Adrenal gland (tissue), 5 donors: ENCODE measurements at regions not wholly inside any gene's neighbourhood (a gene's known extent, or its start where the extent isn't known, plus 50 kb on each side); places are given as distances from the start of the nearest gene placed in this dataset.

ENCODE experiments used
- POLR2A ChIP-seq, 2 donors: fragments of 450-650 bp; IDR thresholded peaks; one replicate each; pipeline ENCODE4 v1.6.1; 2017; ENCODE audit warnings: antibody characterized with exemption in 2 of 2, mild to moderate bottlenecking in 2 of 2, moderate library complexity in 1 of 2
- TF ChIP-seq, protein P1 (sequence below), 6 experiments: fragments of 450-650 bp in 4 of 6; fragments of 200-600 bp in 2 of 6; sonication (generic) in 1 of 6; IDR thresholded peaks; 1 replicate in 5 of 6; 2 replicates in 1 of 6; pipeline versions ENCODE4 v1.5.1 to v1.8.0; 2016 to 2021; ENCODE audit warnings: antibody characterized with exemption in 6 of 6, mild to moderate bottlenecking in 2 of 6, moderate library complexity in 1 of 6
- donor health status: DM: no; HTN: no; CAD: no.

DNA sequence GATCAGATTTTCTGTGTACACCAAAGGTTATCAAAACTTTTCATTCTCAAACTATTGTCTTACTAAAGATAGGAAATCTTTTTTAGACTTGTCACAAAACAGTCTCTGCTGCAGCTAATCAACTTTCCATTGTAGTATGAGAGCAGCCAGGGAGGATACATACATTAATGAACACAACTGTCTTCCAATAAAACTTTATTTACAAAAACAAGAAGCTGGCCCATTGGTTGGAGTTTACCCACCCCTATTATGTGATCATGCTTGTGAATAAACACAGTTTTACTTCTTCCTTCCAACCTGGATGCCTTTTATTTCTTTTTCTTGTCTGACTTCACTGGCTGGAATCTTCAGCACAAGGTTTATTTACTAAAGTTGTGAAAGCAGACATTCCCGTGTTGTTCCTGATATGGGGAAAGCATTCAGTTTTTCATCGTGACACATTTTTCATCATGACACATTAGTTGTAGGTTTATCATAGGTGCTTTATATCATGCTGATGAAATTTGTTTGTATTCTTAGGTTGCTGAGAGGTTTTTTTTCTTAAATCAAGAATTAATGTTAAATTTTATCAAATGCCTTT is 98.5 kb upstream of the CDK13 start:
- TF ChIP-seq, protein P1, sequence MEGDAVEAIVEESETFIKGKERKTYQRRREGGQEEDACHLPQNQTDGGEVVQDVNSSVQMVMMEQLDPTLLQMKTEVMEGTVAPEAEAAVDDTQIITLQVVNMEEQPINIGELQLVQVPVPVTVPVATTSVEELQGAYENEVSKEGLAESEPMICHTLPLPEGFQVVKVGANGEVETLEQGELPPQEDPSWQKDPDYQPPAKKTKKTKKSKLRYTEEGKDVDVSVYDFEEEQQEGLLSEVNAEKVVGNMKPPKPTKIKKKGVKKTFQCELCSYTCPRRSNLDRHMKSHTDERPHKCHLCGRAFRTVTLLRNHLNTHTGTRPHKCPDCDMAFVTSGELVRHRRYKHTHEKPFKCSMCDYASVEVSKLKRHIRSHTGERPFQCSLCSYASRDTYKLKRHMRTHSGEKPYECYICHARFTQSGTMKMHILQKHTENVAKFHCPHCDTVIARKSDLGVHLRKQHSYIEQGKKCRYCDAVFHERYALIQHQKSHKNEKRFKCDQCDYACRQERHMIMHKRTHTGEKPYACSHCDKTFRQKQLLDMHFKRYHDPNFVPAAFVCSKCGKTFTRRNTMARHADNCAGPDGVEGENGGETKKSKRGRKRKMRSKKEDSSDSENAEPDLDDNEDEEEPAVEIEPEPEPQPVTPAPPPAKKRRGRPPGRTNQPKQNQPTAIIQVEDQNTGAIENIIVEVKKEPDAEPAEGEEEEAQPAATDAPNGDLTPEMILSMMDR (IDR thresholded peaks at IDR 0.05): no peak
- TF ChIP-seq POLR2A (IDR thresholded peaks at IDR 0.05): no peak
